Adrenal gland (tissue), 5 donors: ENCODE measurements at regions not wholly inside any gene's neighbourhood (a gene's known extent, or its start where the extent isn't known, plus 50 kb on each side); places are given as distances from the start of the nearest gene placed in this dataset.

Experiments
- CTCF ChIP-seq, 6 experiments: fragments of 450-650 bp in 4 of 6; fragments of 200-600 bp in 2 of 6; sonication (generic) in 1 of 6; IDR thresholded peaks; 1 replicate in 5 of 6; 2 replicates in 1 of 6; pipeline versions ENCODE4 v1.5.1 to v1.8.0; 2016 to 2021; ENCODE audit warnings: antibody characterized with exemption in 6 of 6, mild to moderate bottlenecking in 2 of 6, moderate library complexity in 1 of 6
- POLR2A ChIP-seq, 2 donors: fragments of 450-650 bp; IDR thresholded peaks; one replicate each; pipeline ENCODE4 v1.6.1; 2017; ENCODE audit warnings: antibody characterized with exemption in 2 of 2, mild to moderate bottlenecking in 2 of 2, moderate library complexity in 1 of 2
- donor health status: DM: no; HTN: no; CAD: no.

DNA sequence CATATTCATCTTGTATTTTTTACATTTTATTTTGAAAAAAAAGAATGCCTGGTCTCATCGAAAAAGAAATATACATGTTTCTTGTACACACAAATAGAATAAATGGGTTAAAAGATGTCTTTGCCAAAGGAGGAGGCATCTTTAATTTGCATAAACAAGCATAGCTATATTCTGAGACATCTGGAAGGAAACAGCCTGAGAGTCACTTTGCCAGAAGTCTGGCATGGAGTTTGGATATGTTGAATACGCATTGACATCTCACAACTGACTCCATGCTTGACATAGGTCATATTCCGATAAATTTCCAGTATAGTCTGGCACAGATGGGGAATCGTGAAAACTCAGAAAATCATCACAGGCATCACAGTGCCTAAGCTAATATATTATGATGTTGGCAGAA is 1317.5 kb upstream of the CELF4 start:
- no peak for TF ChIP-seq CTCF (IDR thresholded peaks at IDR 0.05)
- no peak for TF ChIP-seq POLR2A (IDR thresholded peaks at IDR 0.05)
